ENCODE measurements at regions not wholly inside any gene's neighbourhood (a gene's known extent, or its start where the extent isn't known, plus 50 kb on each side); places are given as distances from the start of the nearest gene placed in this dataset.

- TF ChIP-seq CTCF (IDR thresholded peaks at IDR 0.05; ENCODE audit: control extremely low read depth, extremely low read depth): no peak
- Histone ChIP-seq H3K9me3 (ENCODE audit: control insufficient read depth in 4 of 4, insufficient read depth in 3 of 4, low read length in 3 of 4) (no peaks in the 10 kb centered on the region), H3K27ac (ENCODE audit: low read depth in 1 of 2, low read length in 1 of 2) (no peak overlapping the region), H3K36me3 (ENCODE audit: control insufficient read depth in 4 of 4, insufficient read depth in 4 of 4, low read length in 4 of 4) (no peaks in the 10 kb centered on the region), H3K4me1 (ENCODE audit: control insufficient read depth in 5 of 5, insufficient read depth in 5 of 5, low read length in 5 of 5) (peaks cover 0 to 11% (median 0%) of the 10 kb centered on the region in 5 donors), H3K27me3 (ENCODE audit: control insufficient read depth in 3 of 3, insufficient read depth in 3 of 3, low read length in 2 of 3) (no peaks in the 10 kb centered on the region), H3K9ac (ENCODE audit: insufficient read depth in 1 of 2, low read length in 2 of 2) (no peak overlapping the region), H3K4me3 (no peak overlapping the region)
- ATAC-seq (ENCODE audit: insufficient read depth, low FRiP score) (no peak), DNase-seq (no peak)
- WGBS, 2 donors: 88 to 89% methylated on average over 3 of the region's 3 CpGs
Measured at GRCh38 chr22:44630826-44631225, 71.2 kb upstream of the PRR5 start.

- Histone ChIP-seq H3K27ac (ENCODE audit: low read depth in 1 of 2, low read length in 1 of 2) (no peak overlapping the region), H3K9ac (ENCODE audit: insufficient read depth in 1 of 2, low read length in 2 of 2) (no peak overlapping the region), H3K9me3 (ENCODE audit: control insufficient read depth in 4 of 4, insufficient read depth in 3 of 4, low read length in 3 of 4) (no peaks in the 10 kb centered on the region), H3K4me3 (no peak overlapping the region), H3K27me3 (ENCODE audit: control insufficient read depth in 3 of 3, insufficient read depth in 3 of 3, low read length in 2 of 3) (no peaks in the 10 kb centered on the region), H3K4me1 (ENCODE audit: control insufficient read depth in 5 of 5, insufficient read depth in 5 of 5, low read length in 5 of 5) (peaks cover 0 to 11% (median 0%) of the 10 kb centered on the region in 5 donors), H3K36me3 (ENCODE audit: control insufficient read depth in 4 of 4, insufficient read depth in 4 of 4, low read length in 4 of 4) (no peaks in the 10 kb centered on the region)
- 79 to 89% methylated on average over 9 of the region's 9 CpGs for WGBS, 2 donors
- no peak for TF ChIP-seq CTCF (IDR thresholded peaks at IDR 0.05; ENCODE audit: control extremely low read depth, extremely low read depth)
- ATAC-seq (ENCODE audit: insufficient read depth, low FRiP score) (no peak), DNase-seq (no peak)
Measured at GRCh38 chr22:44628835-44629234, 73.2 kb upstream of the PRR5 start.

- no peaks in the 10 kb centered on the region for H3K27me3 ChIP-seq (ENCODE audit: control insufficient read depth in 3 of 3, insufficient read depth in 3 of 3, low read length in 2 of 3)
- peaks cover 0 to 11% (median 0%) of the 10 kb centered on the region in 5 donors for H3K4me1 ChIP-seq (ENCODE audit: control insufficient read depth in 5 of 5, insufficient read depth in 5 of 5, low read length in 5 of 5)
- no peaks in the 10 kb centered on the region for H3K36me3 ChIP-seq (ENCODE audit: control insufficient read depth in 4 of 4, insufficient read depth in 4 of 4, low read length in 4 of 4)
- H3K4me3 ChIP-seq: no peak overlapping the region
- no peak for TF ChIP-seq CTCF (IDR thresholded peaks at IDR 0.05; ENCODE audit: control extremely low read depth, extremely low read depth)
- no peak overlapping the region for H3K27ac ChIP-seq (ENCODE audit: low read depth in 1 of 2, low read length in 1 of 2)
- WGBS, 2 donors: 85 to 96% methylated on average over 4 of the region's 4 CpGs
- H3K9ac ChIP-seq (ENCODE audit: insufficient read depth in 1 of 2, low read length in 2 of 2): no peak overlapping the region
- no peaks in the 10 kb centered on the region for H3K9me3 ChIP-seq (ENCODE audit: control insufficient read depth in 4 of 4, insufficient read depth in 3 of 4, low read length in 3 of 4)
- DNase-seq (no peak), ATAC-seq (ENCODE audit: insufficient read depth, low FRiP score) (no peak)
Measured at GRCh38 chr22:44628273-44628672, 73.7 kb upstream of the PRR5 start.

- no peak overlapping the region for H3K9ac ChIP-seq (ENCODE audit: insufficient read depth in 1 of 2, low read length in 2 of 2)
- no peak overlapping the region for H3K4me3 ChIP-seq
- no peaks in the 10 kb centered on the region for H3K36me3 ChIP-seq (ENCODE audit: control insufficient read depth in 4 of 4, insufficient read depth in 4 of 4, low read length in 4 of 4)
- H3K27me3 ChIP-seq (ENCODE audit: control insufficient read depth in 3 of 3, insufficient read depth in 3 of 3, low read length in 2 of 3): no peaks in the 10 kb centered on the region
- H3K4me1 ChIP-seq (ENCODE audit: control insufficient read depth in 5 of 5, insufficient read depth in 5 of 5, low read length in 5 of 5): peaks cover 0 to 6% (median 0%) of the 10 kb centered on the region in 5 donors
- WGBS, 2 donors: 74 to 88% methylated on average over 19 of the region's 19 CpGs
- H3K9me3 ChIP-seq (ENCODE audit: control insufficient read depth in 4 of 4, insufficient read depth in 3 of 4, low read length in 3 of 4): no peaks in the 10 kb centered on the region
- H3K27ac ChIP-seq (ENCODE audit: low read depth in 1 of 2, low read length in 1 of 2): no peak overlapping the region
- no peak for TF ChIP-seq CTCF (IDR thresholded peaks at IDR 0.05; ENCODE audit: control extremely low read depth, extremely low read depth)
- no peak for DNase-seq
- no peak for ATAC-seq (ENCODE audit: insufficient read depth, low FRiP score)
Measured at GRCh38 chr22:44627521-44628139, 74.4 kb upstream of the PRR5 start.

Data from lung (tissue), 11 donors.